ENCODE measurements at regions not wholly inside any gene's neighbourhood (a gene's known extent, or its start where the extent isn't known, plus 50 kb on each side); places are given as distances from the start of the nearest gene placed in this dataset.

GRCh38 chr20:57787990-57788781 is 78.4 kb upstream of the PMEPA1 start:
- Mint-ChIP-seq H3K27ac (no peak overlapping the region), H3K36me3 (ENCODE audit: low read depth) (no peaks in the 10 kb centered on the region), H3K4me1 (peaks cover 13% of the 10 kb centered on the region), H3K27me3 (ENCODE audit: insufficient read depth, low read depth, poor library complexity) (peaks cover 3% of the 10 kb centered on the region), H3K4me3 (no peak overlapping the region), H3K9me3 (no peaks in the 10 kb centered on the region)
- no peaks in the 10 kb centered on the region for H3K79me2 ChIP-seq (replicated peaks; ENCODE audit: insufficient read depth)
- TF ChIP-seq JUNB (IDR thresholded peaks at IDR 0.05; ENCODE audit: unreplicated experiment): no peak
- TF ChIP-seq, protein P1, sequence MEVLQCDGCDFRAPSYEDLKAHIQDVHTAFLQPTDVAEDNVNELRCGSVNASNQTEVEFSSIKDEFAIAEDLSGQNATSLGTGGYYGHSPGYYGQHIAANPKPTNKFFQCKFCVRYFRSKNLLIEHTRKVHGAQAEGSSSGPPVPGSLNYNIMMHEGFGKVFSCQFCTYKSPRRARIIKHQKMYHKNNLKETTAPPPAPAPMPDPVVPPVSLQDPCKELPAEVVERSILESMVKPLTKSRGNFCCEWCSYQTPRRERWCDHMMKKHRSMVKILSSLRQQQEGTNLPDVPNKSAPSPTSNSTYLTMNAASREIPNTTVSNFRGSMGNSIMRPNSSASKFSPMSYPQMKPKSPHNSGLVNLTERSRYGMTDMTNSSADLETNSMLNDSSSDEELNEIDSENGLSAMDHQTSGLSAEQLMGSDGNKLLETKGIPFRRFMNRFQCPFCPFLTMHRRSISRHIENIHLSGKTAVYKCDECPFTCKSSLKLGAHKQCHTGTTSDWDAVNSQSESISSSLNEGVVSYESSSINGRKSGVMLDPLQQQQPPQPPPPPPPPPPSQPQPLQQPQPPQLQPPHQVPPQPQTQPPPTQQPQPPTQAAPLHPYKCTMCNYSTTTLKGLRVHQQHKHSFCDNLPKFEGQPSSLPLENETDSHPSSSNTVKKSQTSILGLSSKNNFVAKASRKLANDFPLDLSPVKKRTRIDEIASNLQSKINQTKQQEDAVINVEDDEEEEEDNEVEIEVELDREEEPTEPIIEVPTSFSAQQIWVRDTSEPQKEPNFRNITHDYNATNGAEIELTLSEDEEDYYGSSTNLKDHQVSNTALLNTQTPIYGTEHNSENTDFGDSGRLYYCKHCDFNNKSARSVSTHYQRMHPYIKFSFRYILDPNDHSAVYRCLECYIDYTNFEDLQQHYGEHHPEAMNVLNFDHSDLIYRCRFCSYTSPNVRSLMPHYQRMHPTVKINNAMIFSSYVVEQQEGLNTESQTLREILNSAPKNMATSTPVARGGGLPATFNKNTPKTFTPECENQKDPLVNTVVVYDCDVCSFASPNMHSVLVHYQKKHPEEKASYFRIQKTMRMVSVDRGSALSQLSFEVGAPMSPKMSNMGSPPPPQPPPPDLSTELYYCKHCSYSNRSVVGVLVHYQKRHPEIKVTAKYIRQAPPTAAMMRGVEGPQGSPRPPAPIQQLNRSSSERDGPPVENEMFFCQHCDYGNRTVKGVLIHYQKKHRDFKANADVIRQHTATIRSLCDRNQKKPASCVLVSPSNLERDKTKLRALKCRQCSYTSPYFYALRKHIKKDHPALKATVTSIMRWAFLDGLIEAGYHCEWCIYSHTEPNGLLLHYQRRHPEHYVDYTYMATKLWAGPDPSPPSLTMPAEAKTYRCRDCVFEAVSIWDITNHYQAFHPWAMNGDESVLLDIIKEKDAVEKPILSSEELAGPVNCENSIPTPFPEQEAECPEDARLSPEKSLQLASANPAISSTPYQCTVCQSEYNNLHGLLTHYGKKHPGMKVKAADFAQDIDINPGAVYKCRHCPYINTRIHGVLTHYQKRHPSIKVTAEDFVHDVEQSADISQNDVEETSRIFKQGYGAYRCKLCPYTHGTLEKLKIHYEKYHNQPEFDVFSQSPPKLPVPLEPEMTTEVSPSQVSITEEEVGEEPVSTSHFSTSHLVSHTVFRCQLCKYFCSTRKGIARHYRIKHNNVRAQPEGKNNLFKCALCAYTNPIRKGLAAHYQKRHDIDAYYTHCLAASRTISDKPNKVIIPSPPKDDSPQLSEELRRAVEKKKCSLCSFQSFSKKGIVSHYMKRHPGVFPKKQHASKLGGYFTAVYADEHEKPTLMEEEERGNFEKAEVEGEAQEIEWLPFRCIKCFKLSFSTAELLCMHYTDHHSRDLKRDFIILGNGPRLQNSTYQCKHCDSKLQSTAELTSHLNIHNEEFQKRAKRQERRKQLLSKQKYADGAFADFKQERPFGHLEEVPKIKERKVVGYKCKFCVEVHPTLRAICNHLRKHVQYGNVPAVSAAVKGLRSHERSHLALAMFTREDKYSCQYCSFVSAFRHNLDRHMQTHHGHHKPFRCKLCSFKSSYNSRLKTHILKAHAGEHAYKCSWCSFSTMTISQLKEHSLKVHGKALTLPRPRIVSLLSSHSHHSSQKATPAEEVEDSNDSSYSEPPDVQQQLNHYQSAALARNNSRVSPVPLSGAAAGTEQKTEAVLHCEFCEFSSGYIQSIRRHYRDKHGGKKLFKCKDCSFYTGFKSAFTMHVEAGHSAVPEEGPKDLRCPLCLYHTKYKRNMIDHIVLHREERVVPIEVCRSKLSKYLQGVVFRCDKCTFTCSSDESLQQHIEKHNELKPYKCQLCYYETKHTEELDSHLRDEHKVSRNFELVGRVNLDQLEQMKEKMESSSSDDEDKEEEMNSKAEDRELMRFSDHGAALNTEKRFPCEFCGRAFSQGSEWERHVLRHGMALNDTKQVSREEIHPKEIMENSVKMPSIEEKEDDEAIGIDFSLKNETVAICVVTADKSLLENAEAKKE (CRISPR knock-in tag; IDR thresholded peaks at IDR 0.05): no peak
- TF ChIP-seq CREB1 (CRISPR knock-in tag; IDR thresholded peaks at IDR 0.05; ENCODE audit: low read depth): no peak
- no peak for TF ChIP-seq ZNF331 (CRISPR knock-in tag; IDR thresholded peaks at IDR 0.05; ENCODE audit: low read depth)
- H3K4me1 ChIP-seq (ENCODE audit: insufficient read depth): no peaks in the 10 kb centered on the region
- H4K20me1 ChIP-seq (replicated peaks; ENCODE audit: insufficient read depth): no peaks in the 10 kb centered on the region
- H3K27me3 ChIP-seq (ENCODE audit: insufficient read depth): no peaks in the 10 kb centered on the region
- H2AFZ ChIP-seq: no peak overlapping the region
- no peak for DNase-seq (ENCODE audit: low spot score)
- ATAC-seq: no peak
- H3K27ac ChIP-seq (ENCODE audit: low read depth): no peak overlapping the region
- no peak overlapping the region for H3K4me2 ChIP-seq
- H3F3A ChIP-seq (replicated peaks; ENCODE audit: low read depth): no peaks in the 10 kb centered on the region
- no peak overlapping the region for H3K4me3 ChIP-seq
- no peaks in the 10 kb centered on the region for H3K36me3 ChIP-seq (ENCODE audit: insufficient read depth)
- no peaks in the 10 kb centered on the region for H3K9me2 ChIP-seq (ENCODE audit: insufficient read depth)
